GM19463 (cell line): ENCODE measurements at regions not wholly inside any gene's neighbourhood (a gene's known extent, or its start where the extent isn't known, plus 50 kb on each side); places are given as distances from the start of the nearest gene placed in this dataset.
"Not testable (repeated sequence)": the region's sequence is repeated elsewhere in the genome, so short reads cannot be mapped to it uniquely, and the experiment has no call there.

Experiments used
- ATAC-seq: cut with Tn5 transposase; IDR thresholded peaks from one replicate; pipeline ENCODE4 v1.9.1; 2021; ENCODE audit warnings: mild to moderate bottlenecking, moderate library complexity; ENCODE audit not compliant: unreplicated experiment

DNA sequence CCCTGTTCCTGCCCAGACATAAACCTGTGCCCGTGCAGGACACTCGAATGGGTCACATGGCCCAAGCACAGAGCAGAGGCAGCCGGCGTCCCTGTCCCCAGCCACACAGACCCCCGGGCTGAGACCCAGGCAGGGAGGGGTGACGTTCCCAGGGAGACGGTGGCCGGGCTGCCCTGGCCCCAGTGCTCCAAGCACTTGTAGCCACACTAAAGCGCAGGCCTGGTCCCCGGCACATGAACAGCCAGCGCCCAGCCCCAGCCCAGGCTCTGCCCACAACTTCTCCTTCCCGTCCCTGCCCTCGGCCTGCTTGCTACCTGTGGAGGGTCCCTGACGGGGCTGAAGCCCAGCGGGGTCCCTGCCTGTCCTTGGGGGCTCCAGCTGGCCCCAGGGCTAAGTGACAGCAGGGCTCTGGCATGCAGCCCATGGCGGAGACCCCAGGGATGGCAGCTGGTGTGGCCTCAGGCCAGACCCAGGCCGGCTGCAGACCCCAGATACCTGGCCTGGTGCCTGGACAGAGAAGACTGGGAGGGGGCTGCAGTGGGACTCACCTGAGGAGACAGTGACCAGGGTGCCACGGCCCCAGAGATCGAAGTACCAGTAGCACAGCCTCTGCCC is 338.4 kb downstream of the TMEM121 start:
- ATAC-seq, result no peak

GRCh38 chr14:105865266-105865903 is 339.0 kb downstream of the TMEM121 start:
- no peak for ATAC-seq

DNA sequence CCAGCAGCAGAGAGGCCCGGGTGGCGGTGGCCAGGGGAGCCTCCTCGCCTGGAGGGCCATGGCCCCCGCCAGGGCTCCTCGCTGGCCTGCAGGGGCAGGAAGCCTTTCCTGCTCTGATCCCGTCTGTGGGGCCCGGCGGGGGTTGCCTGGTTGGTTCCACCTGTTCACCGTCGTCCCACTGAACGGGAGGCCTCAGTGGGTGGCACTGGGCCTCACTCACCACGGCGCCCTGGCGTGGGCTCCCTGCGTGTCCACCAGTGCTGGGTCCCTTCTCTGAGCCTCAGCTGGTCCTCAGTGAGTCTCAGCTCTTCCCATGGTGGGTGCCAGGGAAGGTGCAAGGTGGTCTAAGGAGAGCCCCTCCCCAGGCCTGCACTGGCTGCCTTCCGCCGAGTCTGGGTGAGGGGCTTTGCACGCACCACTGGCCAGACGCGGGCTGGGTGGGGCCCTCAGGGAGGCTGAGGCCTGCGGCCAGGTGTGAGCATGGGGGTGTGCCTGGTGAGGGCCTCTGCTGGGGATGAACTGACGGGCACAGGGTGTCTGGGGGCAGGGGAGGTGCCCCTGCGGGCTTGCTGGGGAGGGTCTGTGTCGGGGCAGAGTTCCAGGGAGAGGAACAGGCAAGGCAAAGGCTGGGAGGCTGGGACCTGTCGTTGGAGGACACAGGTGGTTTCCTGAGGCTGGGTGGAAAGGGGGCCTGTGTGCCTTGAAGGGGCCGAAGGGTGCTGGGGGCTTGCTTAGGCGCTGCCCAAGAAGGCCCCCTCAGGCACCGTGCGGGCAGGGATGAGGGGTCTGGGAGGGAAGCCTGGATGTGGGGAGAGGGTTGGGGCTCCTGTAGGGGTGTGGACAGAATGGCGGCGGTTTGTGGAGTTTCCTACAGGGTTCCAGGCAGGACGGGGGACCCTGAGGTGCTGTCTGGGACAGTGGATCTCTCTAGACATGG is 339.8 kb downstream of the TMEM121 start:
- no peak for ATAC-seq

- ATAC-seq, result no peak
Observed at GRCh38 chr14:105866841-105867321, 340.5 kb downstream of the TMEM121 start.

DNA sequence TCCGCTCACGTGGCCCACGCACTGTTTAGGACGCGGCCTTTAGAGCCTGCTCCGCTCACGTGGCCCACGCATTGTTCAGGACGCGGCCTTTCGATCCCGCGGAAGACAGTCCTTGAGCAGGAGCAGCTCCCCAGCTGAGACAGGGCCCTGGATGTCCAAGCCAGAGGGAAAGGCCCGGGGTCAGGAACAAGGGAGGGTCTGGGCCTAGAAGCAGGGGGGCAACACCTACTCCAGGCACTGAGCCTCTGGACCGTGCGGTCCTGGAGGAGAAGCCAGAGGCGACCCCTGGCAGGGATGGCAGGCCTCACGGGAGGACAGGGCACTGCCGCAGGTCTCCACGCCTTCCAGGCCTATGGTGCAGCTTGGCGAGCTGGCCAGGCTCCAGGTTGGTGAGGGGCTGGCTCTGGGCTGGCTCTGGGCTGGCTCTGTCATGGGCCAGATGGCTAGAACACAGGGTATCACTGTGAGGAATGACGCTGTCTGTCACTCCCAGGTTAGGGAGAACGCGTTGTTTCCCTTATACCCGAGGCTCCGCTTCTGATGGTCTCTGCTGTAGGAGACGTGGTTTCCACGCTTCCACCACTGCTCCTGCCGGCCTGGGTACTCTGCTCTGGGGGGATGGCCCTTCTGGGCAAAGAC is 341.7 kb downstream of the TMEM121 start:
- ATAC-seq, result no peak

GRCh38 chr14:105871590-105871989 is 345.2 kb downstream of the TMEM121 start:
- ATAC-seq, result no peak

DNA sequence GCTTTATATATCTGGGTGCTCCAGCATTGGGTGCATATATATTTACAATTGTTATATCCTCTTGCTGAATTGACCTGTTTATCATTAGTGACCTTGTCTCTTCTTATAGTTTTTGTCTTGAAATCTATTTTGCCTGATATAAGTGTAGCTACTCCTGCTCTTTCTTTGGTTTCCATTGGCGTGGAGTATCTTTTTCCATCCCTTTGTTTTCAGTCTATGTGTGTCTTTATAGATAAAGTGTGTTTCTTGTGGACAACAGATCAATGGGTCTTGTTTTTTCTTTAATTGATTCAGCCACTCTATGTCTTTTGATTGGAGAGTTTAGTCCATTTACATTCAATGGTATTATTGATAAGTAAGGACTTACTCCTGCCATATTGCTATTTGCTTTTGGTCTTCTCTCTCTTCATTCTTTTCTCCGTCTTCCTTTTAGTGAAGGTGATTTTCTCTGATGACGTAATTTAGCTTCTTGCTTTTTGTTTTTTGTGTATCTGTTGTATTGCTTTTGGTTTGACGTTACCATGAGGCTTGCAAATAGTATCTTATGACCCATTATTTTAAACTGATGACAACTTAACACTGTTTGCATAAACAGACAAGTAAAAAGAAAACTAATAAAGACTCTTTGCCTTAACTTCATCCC is 347.6 kb downstream of the TMEM121 start:
- no peak for ATAC-seq

GRCh38 chr14:105876158-105876557 is 349.8 kb downstream of the TMEM121 start:
- ATAC-seq, result no peak

DNA sequence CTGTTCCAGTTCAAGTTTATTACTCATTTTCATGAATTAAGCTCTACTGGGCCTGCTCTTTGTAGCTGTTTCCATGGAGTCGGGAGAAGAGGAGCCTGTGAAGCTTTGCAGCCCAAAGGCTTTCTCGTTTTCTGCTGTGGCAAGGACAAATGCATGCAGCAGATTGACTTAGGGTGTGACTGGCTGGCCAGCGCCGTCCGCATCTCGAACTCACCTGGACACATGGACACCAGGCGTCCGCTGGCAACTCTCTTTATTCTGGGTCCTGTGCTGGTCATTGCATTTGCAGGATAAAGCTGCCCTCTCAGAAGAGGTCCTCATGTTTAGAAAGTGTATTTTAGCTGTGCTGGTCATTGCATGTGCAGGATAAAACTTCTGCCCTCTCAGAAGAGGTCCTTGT is 350.4 kb downstream of the TMEM121 start:
- no peak for ATAC-seq

- ATAC-seq, result no peak
Observed at GRCh38 chr14:105877645-105878044, 351.3 kb downstream of the TMEM121 start.

- ATAC-seq, result no peak
Observed at GRCh38 chr14:105878125-105878524, 351.7 kb downstream of the TMEM121 start.

- ATAC-seq, result no peak
Observed at GRCh38 chr14:105878554-105878953, 352.2 kb downstream of the TMEM121 start.

DNA sequence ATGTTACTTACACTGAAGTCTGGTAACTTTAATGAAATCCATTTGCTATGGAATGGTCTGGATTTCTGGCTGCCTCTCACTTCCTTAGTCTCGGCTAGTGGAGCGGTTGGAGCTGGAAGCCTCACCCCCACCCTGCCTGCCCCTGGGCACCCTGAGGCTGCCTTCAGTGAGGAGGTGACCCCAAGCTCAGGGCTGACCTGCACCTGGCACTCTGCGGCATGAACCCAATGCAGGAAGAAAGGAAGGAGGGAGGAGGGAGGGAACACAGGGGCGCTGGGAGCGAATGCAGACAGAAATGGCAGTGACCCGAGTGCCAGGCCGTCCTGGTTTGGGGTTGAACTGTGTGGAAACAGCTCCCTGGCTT is 353.1 kb downstream of the TMEM121 start:
- ATAC-seq, result no peak

DNA sequence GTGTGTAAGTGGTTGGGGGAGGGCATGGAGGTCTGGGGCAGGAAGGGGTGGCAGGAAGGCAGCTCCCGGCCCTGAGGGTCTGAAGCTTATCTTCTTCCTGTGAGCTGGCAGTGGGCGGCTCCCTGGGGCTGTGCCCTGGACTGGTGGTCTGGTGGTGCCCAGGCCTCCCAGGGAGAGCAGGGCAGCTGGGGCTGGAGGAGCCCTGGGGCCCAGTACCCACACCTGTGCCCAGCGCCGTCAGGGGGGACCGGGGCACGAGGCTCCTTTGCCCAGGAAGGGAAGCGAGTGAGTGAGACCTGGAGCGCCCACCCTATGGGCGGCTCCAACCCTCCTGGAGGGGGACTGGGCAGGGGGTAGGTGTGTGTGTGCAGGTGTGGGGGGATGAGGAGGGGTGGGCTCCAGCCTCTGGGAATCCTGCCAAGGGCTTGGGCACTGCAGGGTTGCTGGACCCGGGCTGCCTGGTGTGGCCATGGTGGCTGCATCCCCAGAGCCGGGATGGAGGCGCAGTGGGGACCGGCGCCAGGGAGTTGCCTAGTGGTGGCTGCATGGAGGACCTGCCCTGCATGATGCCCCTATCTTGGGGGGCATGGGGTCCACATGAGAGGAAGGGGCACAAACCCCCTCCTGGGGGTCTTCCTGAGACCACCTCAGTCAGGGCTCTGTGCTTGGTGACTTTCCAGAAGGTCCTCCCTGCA is 353.6 kb downstream of the TMEM121 start:
- ATAC-seq, result no peak

DNA sequence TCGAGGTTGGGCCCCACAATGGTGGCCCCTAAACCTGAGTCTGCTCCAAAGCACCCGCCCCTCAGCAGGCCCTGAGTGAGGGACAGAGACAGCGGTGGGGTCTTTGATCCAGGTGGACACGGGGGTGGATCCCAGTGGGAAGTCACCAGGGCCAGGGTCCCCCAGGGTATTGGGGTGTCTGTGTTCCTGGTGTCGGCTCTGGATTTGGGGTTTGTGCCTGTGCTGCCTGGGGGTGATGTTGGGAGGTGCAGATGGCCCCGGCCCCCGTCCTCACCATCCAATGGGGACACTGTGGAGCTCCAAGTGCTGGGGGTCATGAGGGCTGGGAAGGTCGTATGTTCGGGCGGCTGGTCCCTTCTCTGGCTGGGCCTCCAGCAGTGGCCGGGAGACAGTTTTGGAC is 354.2 kb downstream of the TMEM121 start:
- ATAC-seq, result no peak

DNA sequence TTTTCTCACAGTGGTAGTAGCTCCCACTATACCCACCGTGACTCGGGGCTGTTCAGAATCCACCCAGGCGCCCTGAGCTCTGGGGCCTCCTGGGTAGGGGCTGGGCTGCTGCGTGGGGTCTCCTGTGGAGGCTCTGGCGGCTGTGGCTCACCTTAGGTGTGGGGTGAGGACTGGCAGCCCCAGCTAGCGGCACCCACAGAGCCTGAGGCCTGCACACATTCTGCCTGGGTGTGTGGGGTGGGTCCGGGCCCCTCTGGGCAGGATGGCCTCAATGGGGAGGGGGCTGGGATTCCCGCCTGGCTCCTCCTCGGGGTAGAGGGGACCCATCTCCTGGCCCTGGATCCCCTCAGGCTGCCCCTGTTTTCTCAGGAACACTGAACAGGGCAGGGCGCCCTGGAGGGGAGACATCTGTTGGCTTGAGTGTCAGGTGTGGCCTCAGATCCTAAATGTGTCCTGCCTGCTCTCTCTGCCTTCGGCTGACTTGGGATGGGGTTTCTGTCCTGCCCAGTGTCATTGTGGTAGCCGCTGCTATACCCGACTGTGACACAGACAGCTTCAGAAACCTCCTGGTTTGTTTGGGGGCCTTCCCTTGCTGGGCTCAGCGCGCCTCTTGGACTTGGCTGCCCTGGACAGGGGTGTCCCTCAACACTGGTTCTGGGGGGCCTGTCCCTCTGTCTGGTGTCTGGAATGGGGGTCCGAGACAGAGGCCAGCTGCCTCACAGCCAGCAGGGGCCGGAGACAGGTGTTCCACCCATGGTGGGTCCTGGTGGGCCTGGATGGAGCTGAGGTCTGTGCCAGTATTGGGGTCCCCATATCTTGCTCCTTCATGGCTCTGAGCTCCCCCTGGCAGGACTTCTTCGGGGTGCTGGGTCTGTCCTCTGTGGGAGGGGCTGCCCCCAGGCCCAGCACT is 354.9 kb downstream of the TMEM121 start:
- no peak for ATAC-seq

DNA sequence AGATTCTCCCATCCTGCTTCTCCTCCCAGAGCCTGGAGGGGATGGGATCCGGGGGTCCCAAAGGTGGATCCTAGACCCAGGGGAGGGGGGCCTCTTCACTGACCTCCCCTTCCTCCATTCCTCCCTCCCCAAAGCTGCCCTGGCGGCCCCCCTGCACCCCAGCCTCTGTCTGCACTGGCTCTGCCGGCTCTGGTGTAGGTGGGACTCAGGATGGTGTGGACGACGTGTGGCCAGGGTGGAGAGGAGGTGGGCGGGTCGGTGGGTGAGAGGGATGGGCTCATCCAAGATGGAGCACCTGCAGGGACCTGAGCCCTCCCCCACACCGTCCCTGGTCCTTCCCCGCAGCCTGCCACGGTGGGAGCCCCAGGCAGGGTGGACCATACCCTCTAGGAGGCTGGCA is 355.6 kb downstream of the TMEM121 start:
- not testable (repeated sequence) for ATAC-seq

DNA sequence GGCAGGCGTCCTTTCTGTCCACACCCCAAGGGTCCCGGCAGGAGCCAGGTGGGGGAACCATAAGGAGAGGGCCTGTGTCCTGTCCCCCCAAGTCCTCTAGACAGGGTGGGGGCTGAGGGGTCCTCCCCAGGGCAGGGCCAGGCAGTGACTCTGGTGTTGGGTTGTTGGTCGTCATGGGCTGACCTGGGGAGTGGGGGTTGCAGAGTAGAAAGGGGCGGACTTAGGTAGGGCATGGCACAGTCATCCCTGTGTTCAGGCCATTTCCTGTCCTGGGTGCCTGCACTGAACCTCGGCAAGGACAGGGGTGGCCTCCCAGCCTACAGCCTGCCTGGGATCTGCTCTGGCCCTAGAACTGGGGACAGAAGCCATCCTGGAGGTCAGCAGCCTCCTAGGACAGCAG is 356.2 kb downstream of the TMEM121 start:
- no peak for ATAC-seq
